ENCODE measurements at regions not wholly inside any gene's neighbourhood (a gene's known extent, or its start where the extent isn't known, plus 50 kb on each side); places are given as distances from the start of the nearest gene placed in this dataset.
"Not testable (repeated sequence)": the region's sequence is repeated elsewhere in the genome, so short reads cannot be mapped to it uniquely, and the experiment has no call there.

DNA sequence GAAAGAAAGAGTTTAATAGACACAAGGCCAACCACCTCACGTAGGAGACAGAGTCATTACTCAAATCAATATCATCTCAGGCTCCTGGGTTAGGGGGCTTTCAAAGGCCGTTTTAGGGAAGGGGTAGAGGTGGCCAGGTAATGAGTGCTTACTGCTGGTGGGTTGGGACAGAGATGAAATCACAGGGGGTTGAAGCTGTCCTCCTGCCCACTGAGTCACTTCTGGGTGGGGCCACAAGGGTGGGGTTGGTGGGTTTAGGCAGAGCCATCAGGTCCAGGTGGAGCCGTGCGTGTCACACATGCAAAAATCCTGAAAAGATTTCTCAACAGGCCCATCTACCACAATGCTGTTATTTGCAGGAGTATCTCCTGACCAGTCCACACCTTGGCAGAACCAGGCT lies 167.0 kb upstream of the EXOC2 start:
- no peak overlapping the region for H3K27ac Mint-ChIP-seq
- H3K27me3 Mint-ChIP-seq, result peaks cover 51% of the 10 kb centered on the region
- DNase-seq (no peak), ATAC-seq (no peak)
- H3K4me3 Mint-ChIP-seq, result no peak overlapping the region
- H3K9me3 Mint-ChIP-seq, result no peaks in the 10 kb centered on the region
- no peaks in the 10 kb centered on the region for H3K4me1 Mint-ChIP-seq

DNA sequence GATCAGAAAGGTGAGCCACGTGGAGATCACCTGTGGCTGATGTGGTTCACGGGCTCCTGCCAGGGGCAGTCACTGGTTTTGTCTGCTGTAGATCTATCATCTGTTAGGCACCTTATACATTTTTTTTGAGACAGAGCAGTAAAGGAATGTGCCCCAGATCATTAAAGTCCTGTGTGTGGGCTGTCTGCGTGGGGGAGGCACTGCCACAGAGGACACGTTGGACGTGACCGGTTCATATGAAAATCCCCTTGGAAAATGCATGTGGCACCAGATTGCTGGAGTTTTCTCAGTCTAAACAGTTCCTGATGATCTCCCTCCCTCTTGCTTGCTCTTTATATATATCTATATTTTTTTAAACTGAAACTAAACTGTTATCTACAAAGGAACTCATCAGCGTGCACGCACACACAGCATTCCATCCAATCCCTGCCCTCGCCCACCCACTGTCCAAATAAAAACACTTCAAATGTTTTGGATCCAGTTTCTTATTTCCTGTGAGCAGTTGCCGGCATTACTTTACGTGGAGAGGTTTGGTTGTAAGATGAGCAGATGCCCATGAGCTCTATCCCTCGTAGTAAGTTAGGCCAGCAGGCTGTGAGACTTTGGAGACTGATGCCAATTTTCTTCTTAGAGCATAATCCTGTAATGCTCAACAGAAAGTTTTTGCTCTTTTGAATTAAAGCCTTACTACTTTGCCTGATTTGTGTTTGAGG lies 161.6 kb upstream of the EXOC2 start:
- peaks cover 21% of the 10 kb centered on the region for H3K27me3 Mint-ChIP-seq
- ATAC-seq, result no peak
- no peak for DNase-seq
- no peak overlapping the region for H3K4me3 Mint-ChIP-seq
- H3K4me1 Mint-ChIP-seq, result no peaks in the 10 kb centered on the region
- H3K9me3 Mint-ChIP-seq, result peaks cover 0 to 9% of the 10 kb centered on the region in 2 donors
- no peak overlapping the region for H3K27ac Mint-ChIP-seq

DNA sequence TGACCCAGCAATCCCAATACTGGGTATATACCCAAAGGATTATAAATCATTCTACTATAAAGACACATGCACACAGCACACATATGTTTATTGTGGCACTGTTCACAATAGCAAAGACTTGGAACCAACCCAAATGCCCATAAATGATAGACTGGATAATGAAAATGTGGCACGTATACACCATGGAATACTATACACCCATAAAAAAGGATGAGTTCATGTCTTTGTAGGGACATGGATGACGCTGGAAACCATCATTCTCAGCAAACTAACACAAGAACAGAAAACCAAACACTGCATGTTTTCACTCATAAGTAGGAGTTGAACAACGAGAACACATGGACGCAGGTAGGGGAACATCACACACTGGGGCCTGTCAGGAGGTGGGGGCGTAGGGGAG lies 159.3 kb upstream of the EXOC2 start:
- not testable (repeated sequence) for ATAC-seq

DNA sequence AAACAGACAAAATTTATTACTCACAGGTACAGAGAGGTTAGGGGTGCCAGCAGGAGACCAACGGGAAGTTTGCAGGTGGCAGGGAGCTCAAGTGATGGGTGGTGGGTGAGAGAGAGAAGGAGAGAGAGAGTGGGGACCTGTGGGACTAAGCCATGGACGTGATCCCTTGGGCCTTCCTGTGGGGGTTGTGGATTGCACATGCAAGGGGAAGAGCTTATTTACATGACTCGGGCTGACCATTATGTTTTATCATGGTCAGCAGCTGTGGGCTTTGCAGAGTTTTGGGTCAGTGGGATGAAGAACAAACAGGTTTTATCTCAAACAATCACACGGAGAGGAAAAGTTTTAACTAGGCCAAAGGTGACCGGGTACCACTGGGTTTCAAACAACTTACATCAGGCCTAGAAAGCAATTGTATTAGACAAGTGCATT lies 156.2 kb upstream of the EXOC2 start:
- Mint-ChIP-seq H3K27ac (no peak overlapping the region), H3K4me3 (no peak overlapping the region), H3K4me1 (no peaks in the 10 kb centered on the region), H3K9me3 (peaks cover 0 to 9% of the 10 kb centered on the region in 2 donors), H3K27me3 (peaks cover 30% of the 10 kb centered on the region)
- DNase-seq, result no peak
- ATAC-seq, result no peak

More for the DNA sequence above, 159.3 kb upstream of the EXOC2 start:
- not testable (repeated sequence) for H3K9me3 Mint-ChIP-seq, H3K4me1 Mint-ChIP-seq, H3K27ac Mint-ChIP-seq, DNase-seq, H3K4me3 Mint-ChIP-seq
- H3K27me3 Mint-ChIP-seq, result peaks cover 25% of the 10 kb centered on the region

DNA sequence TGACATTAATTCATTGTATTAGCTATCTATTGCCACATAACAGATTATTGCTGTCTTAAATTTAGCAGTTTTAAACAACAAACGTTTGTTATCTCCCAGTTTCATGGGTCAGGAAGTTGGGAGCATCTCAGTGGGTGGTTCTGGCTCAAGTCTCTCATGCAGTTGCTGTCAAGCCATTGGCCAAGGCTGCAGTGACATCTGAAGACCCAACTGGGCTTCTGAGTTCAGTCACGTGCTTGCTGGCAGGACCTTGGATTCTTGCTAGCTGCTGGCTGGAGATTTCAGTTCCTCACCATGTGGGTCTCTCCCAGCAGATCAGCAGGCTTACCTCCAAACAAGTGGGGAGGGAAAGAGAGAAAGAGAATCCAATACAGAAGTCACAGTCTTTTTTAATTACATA lies 152.6 kb upstream of the EXOC2 start:
- H3K27ac Mint-ChIP-seq, result no peak overlapping the region
- H3K9me3 Mint-ChIP-seq, result peaks cover 0 to 8% of the 10 kb centered on the region in 2 donors
- ATAC-seq (no peak), DNase-seq (no peak)
- H3K27me3 Mint-ChIP-seq, result peaks cover 49% of the 10 kb centered on the region
- no peaks in the 10 kb centered on the region for H3K4me1 Mint-ChIP-seq
- no peak overlapping the region for H3K4me3 Mint-ChIP-seq

DNA sequence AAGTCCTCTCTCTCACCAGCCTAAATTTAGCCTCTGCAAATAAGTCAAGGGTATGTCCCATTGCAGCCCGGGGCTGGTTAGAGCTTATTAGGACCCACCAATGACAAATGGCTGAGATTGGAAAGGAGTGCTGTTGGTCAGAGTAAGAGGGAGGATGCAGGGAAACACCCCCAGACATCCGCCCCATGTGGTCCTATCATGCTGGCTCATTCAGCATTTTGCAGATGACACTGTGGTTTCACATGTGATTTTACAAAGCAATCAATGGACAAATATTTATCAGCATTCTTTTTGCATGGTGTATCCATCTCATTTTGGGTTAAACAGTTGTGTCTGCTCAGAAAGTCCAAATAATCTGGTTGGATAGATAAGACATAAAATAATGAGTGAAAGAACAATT lies 152.2 kb upstream of the EXOC2 start:
- H3K27ac Mint-ChIP-seq, result no peak overlapping the region
- peaks cover 54% of the 10 kb centered on the region for H3K27me3 Mint-ChIP-seq
- no peaks in the 10 kb centered on the region for H3K4me1 Mint-ChIP-seq
- no peak for DNase-seq
- H3K9me3 Mint-ChIP-seq, result peaks cover 0 to 4% of the 10 kb centered on the region in 2 donors
- ATAC-seq, result no peak
- H3K4me3 Mint-ChIP-seq, result no peak overlapping the region

DNA sequence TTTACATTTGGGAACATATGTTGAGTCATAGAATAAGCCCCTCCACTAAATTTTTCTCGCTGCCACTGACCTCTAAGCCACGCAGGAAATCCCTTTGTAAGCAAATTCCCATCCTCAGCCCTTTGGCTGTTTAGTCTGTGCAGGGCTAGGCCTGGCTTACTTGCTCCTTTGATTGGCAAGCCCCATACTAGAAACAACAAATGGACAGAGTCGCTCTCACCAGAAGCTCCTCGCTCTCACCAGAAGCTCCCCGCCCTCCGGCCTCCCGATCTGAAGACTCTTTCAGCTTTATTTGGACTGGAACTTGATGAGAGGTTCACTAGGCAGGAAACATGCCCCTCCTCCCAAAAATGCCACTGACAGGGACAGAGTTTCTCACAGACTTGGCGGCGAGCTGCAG lies 149.2 kb upstream of the EXOC2 start:
- no peak for DNase-seq
- no peak overlapping the region for H3K27ac Mint-ChIP-seq
- no peak overlapping the region for H3K4me3 Mint-ChIP-seq
- peaks cover 39% of the 10 kb centered on the region for H3K27me3 Mint-ChIP-seq
- no peaks in the 10 kb centered on the region for H3K9me3 Mint-ChIP-seq
- no peak for ATAC-seq
- H3K4me1 Mint-ChIP-seq, result no peaks in the 10 kb centered on the region

DNA sequence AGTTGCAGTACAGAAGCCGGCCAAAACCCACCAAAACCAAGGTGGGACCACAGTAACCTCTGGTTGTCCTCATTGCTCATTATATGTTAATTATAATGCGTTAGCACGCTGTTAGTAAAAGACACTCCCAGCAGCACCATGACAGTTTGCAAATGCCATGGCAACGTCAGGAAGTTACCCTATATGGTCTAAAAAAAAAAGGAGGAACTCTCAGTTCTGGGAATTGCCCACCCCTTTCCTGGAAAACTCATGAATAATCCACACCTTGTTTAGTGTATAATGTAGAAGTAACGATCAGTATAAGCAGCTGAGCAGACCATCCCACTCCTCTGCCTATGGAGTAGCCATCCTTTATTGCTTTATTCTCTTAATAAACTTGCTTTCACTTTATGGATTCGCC lies 148.6 kb upstream of the EXOC2 start:
- Mint-ChIP-seq H3K27ac (no peak overlapping the region), H3K4me1 (no peaks in the 10 kb centered on the region), H3K27me3 (peaks cover 33% of the 10 kb centered on the region), H3K4me3 (no peak overlapping the region), H3K9me3 (no peaks in the 10 kb centered on the region)
- no peak for DNase-seq
- ATAC-seq, result no peak

DNA sequence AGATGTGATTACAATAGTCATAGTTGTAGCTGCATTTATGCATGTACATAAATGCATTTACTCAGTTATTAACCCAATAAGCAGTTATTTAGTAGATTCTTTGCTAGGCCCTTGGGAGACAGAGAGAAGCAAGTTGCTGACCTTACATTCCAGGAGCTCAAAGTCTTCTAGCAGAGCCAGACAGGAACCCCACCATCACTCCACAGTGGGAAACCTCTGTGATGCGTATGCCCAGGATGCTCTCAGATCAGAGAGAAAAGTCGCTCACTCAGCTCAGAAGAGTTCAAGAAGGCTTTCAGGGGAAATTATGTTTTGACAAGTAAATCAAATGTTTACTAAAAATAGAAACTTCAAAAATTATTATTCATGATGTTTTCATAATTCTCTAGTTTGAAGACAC lies 146.3 kb upstream of the EXOC2 start:
- ATAC-seq, result no peak
- peaks cover 26% of the 10 kb centered on the region for H3K27me3 Mint-ChIP-seq
- no peak for DNase-seq
- no peak overlapping the region for H3K4me3 Mint-ChIP-seq
- H3K9me3 Mint-ChIP-seq, result peaks cover 3 to 5% of the 10 kb centered on the region in 2 donors
- H3K4me1 Mint-ChIP-seq, result peaks cover 7% of the 10 kb centered on the region
- no peak overlapping the region for H3K27ac Mint-ChIP-seq

DNA sequence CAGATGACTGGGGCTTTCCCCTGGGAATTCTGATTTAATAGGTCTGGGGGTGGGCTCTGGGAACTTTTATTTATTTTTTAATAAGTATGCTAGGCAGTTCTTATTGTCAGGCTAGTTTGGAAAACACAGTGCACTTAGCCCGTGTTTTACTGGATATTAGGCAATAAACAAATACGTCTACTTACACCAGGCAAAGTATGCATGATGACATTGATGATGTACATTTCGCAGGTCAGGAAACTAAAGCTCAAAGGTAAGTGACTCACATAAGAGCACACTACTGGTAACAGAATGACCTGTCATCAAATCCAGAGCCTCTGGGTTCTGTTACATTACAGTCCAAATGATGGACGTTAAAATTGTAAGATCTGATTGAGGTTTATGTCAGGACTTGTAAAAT lies 144.4 kb upstream of the EXOC2 start:
- H3K27ac Mint-ChIP-seq, result no peak overlapping the region
- H3K9me3 Mint-ChIP-seq, result peaks cover 8 to 11% of the 10 kb centered on the region in 2 donors
- peaks cover 23% of the 10 kb centered on the region for H3K27me3 Mint-ChIP-seq
- DNase-seq (no peak), ATAC-seq (no peak)
- H3K4me1 Mint-ChIP-seq, result peaks cover 7% of the 10 kb centered on the region
- no peak overlapping the region for H3K4me3 Mint-ChIP-seq

DNA sequence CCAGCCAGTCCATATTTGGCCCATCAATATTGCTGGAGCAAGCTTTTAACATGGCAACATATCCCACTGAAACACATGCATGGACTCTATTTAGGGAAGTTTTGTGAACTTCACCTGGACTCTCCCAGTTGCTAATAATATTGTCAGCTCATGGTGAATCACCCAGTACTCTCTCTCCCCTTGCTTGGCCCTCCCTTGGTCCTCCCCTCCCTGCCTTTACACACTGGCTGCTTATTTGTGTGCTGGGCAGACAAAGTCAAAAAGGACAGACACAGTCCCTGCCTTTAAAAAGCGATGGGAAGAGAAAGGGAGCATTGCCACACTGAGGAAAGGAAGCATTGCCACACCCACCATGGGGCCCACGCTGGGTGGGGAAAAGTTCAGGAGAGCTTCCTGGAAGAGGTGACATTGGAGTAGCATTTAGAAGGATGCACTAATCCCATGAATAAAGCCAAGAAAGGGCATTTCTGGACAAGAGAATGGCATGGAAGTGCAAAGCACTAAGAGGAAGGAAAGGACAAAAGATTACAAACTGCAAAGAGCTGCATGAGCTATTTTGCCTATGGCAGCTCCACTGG lies 143.4 kb upstream of the EXOC2 start:
- DNase-seq (no peak), ATAC-seq (no peak)
- peaks cover 10 to 11% of the 10 kb centered on the region in 2 donors for H3K9me3 Mint-ChIP-seq
- H3K4me3 Mint-ChIP-seq, result no peak overlapping the region
- no peak overlapping the region for H3K27ac Mint-ChIP-seq
- peaks cover 13% of the 10 kb centered on the region for H3K27me3 Mint-ChIP-seq
- peaks cover 7% of the 10 kb centered on the region for H3K4me1 Mint-ChIP-seq

DNA sequence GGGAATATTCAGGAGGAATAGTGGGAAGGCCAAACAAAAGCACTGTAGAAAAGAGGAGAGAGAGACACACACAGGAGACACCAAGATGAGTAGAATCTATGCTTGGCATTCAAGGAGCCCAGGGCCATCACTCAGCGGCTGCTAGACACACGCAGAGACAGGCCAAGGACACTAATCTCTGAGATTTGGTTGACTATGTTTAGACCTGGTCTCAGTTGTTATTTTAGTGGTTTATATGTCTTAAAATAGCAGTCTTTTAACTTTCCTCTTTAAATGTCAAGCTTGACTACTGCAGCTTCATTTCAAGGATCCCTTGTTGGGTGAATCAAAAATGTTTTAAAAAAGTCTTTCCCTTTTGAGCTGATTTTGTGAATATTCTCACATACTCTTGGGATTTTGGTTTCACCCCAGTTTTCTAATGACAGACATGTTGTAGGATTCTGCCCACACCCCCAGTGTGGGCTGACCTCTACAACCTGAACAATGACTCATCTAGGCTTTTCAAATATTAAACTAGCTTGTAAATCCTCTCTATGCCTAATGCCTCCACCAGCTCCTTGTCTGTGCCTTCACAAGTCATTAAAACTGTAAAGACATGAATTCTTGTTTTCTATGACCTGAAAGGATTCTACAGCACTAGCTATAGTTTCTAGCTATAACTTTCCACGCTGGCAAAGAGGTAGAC lies 142.7 kb upstream of the EXOC2 start:
- DNase-seq (no peak), ATAC-seq (no peak)
- H3K4me1 Mint-ChIP-seq, result peaks cover 7% of the 10 kb centered on the region
- no peak overlapping the region for H3K27ac Mint-ChIP-seq
- H3K27me3 Mint-ChIP-seq, result peaks cover 11% of the 10 kb centered on the region
- no peak overlapping the region for H3K4me3 Mint-ChIP-seq
- peaks cover 15 to 16% of the 10 kb centered on the region in 2 donors for H3K9me3 Mint-ChIP-seq

DNA sequence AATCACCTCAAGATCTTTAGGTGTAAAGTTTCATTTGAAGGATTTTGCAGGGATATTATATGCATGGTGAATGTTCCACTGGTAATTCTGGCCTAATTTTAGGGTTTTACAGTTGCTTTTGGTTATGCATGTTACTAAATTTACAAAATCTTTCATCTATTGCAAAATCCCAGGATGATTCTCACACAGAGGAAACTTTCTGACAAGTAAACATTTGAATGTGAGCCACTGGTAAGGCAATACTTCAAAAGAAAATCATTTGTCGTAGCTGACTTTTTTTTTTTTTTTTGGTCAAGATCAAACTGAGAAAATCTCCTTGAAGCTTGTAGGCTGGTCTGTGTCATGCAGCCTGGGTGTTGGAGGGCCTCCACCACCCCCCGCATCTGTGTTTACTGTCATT lies 141.9 kb upstream of the EXOC2 start:
- peaks cover 7% of the 10 kb centered on the region for H3K4me1 Mint-ChIP-seq
- no peak overlapping the region for H3K4me3 Mint-ChIP-seq

DNA sequence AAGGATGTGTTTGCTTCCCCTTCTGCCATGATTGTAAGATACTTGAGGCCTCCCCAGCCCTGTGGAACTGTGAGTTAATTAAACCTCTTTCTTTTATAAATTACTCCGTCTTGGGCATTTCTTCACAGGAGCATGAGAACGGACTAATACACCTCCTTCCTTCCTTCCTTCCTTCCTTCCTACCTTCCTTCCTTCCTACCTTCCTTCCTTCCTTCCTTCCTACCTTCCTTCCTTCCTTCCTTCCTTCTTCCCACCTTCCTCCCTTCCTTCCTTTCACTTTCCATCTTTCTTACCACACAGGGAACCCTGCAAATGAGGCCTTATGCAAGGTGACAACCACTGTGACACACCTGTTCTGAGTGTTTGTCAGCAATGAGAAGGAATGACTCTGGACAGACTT lies 141.3 kb upstream of the EXOC2 start:
- Mint-ChIP-seq H3K27ac (no peak overlapping the region), H3K9me3 (peaks cover 20% of the 10 kb centered on the region in 2 donors), H3K4me1 (peaks cover 7% of the 10 kb centered on the region), H3K27me3 (peaks cover 17% of the 10 kb centered on the region), H3K4me3 (no peak overlapping the region)
- ATAC-seq, result no peak
- no peak for DNase-seq

More for the DNA sequence above, 141.9 kb upstream of the EXOC2 start:
- H3K27ac Mint-ChIP-seq, result no peak overlapping the region
- DNase-seq, result no peak
- ATAC-seq, result no peak
- peaks cover 12% of the 10 kb centered on the region for H3K27me3 Mint-ChIP-seq
- H3K9me3 Mint-ChIP-seq, result peaks cover 20% of the 10 kb centered on the region in 2 donors

DNA sequence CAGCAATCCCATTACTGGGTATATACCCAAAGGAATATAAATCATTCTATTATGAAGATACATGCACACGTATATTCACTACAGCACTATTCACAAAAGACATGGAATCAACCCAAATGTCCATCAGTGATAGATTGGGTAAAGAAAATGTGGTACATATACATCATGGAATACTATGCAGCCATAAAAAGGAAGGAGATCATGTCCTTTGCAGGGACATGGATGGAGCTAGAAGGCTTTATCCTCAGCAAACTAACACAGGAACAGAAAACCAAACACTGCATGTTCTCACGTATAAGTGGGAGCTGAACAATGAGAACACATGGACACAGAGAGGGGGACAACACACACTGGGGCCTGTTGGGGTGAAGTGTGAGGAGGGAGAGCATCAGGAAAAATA lies 139.9 kb upstream of the EXOC2 start:
- not testable (repeated sequence) for H3K27ac Mint-ChIP-seq

DNA sequence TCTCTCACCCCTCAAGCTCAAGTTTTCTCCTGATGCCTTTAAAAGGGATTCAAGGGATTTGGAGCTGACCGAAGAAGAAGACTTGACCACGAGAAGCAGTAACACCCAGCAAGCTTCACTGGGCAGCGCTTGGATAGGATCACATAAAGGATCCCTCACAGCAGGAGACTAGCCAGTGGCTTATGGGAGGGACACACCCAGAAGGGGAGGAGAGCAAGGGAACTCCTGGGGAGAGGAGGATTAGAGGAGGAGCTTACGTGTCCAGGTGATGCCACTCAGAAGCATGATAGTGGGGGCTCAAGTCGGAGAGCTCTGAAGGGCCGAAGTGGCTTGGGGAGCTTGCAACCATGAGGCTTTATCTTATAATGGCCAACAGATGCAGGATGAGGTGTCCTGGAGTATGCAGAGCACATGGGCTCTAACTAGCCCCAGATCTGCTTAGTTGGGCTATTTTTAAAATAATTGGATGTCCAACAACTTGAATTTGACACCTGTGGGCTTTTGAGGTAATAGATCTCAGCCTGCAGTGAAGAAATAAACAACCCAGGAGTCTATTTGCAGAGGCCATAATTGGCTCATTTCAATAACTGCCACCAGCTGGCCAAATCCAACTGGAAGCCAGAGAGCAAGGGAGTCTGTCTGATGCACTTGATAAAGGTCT lies 137.9 kb upstream of the EXOC2 start:
- Mint-ChIP-seq H3K4me1 (peaks cover 15% of the 10 kb centered on the region), H3K4me3 (no peak overlapping the region), H3K9me3 (peaks cover 37 to 42% of the 10 kb centered on the region in 2 donors), H3K27me3 (peaks cover 48% of the 10 kb centered on the region), H3K27ac (peak overlapping the region in 1 of 2 donors; percentile 52)
- ATAC-seq (no peak), DNase-seq (no peak)

More for the DNA sequence above, 139.9 kb upstream of the EXOC2 start:
- ATAC-seq, H3K4me1 Mint-ChIP-seq, DNase-seq, H3K4me3 Mint-ChIP-seq: not testable (repeated sequence)
- H3K9me3 Mint-ChIP-seq, result peaks cover 26% of the 10 kb centered on the region in 2 donors
- peaks cover 31% of the 10 kb centered on the region for H3K27me3 Mint-ChIP-seq
